Astrocyte of the spinal cord (primary cell): ENCODE measurements at regions not wholly inside any gene's neighbourhood (a gene's known extent, or its start where the extent isn't known, plus 50 kb on each side); places are given as distances from the start of the nearest gene placed in this dataset.

Experiments used
- DNase-seq: peaks from one replicate; pipeline ENCODE4 v3.0.0; 2011; ENCODE audit warnings: low read depth, low spot score
- H3K4me3 ChIP-seq: 2 replicates; pipeline ENCODE4 v1.5.1; 2011; ENCODE audit warnings: low read depth, mild to moderate bottlenecking, low read length, moderate library complexity
- in situ Hi-C: cut with HindIII; loops from 2 replicates; pipeline ENCODE4 v1.10.0; 2017; ENCODE audit warnings: low sequenced_read_pairs
- TF ChIP-seq, protein P1 (sequence below): IDR thresholded peaks from 2 replicates; pipeline ENCODE4 v1.5.1; 2012; ENCODE audit warnings: low read depth, mild to moderate bottlenecking, low read length, inconsistent platforms

DNA sequence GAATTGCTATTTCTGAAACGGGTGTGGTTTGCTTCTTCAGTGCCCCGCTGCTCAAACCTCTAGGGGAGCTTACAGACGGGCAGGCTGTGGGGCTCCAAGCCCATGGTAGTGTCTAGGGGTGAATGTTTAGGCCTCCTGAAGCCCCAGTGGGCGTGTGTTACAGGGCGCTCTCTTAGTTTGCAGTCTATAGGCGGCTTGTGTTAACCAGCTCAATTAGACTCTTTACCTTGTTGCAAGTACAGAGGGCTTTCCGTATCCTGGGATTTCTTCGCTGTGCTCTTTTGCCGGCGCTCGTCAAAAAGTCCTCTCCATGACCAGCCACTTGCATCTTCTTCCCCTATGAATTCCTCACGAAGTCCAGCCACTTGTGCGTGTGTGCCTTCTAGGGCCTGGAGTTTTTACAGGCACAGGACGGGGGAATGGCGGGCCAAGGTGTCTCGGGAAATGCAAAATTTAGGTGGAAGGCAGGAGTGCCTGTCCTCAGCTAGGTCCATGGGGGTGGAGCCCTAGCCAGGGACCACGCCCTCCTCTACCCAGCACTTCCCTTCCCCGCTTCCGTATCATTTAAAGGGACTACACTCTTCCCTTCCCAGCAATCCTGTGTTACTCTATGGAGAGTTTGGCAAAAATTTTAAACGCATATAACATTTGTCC is 94.5 kb downstream of the HTR1B start:
- peak; percentile 3 for DNase-seq
- peak overlapping the region; percentile 56 for H3K4me3 ChIP-seq
- in situ Hi-C loops, result no loop called here
- TF ChIP-seq, protein P1, sequence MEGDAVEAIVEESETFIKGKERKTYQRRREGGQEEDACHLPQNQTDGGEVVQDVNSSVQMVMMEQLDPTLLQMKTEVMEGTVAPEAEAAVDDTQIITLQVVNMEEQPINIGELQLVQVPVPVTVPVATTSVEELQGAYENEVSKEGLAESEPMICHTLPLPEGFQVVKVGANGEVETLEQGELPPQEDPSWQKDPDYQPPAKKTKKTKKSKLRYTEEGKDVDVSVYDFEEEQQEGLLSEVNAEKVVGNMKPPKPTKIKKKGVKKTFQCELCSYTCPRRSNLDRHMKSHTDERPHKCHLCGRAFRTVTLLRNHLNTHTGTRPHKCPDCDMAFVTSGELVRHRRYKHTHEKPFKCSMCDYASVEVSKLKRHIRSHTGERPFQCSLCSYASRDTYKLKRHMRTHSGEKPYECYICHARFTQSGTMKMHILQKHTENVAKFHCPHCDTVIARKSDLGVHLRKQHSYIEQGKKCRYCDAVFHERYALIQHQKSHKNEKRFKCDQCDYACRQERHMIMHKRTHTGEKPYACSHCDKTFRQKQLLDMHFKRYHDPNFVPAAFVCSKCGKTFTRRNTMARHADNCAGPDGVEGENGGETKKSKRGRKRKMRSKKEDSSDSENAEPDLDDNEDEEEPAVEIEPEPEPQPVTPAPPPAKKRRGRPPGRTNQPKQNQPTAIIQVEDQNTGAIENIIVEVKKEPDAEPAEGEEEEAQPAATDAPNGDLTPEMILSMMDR, result no peak

DNA sequence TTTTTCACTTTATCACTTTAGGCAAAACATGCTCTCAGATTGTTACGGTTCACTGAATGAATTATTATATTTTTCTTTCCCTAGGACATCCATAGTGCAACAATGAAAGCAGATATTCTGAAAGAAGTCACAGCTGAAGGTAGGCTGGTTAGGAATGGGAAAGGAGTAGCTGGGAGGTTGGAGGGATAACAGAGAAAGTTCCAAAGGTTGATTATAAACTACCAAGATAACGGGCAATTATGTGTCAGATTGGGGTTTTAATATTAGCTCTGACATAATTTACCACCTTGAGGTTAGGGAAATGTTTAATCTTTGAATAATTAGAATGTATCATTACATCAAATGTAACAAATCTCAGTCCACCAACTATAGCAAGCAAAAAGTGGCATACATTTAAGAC is 96.5 kb downstream of the HTR1B start:
- TF ChIP-seq, protein P1, result no peak
- DNase-seq, result no peak
- in situ Hi-C loops, result no loop called here
- no peak overlapping the region for H3K4me3 ChIP-seq

DNA sequence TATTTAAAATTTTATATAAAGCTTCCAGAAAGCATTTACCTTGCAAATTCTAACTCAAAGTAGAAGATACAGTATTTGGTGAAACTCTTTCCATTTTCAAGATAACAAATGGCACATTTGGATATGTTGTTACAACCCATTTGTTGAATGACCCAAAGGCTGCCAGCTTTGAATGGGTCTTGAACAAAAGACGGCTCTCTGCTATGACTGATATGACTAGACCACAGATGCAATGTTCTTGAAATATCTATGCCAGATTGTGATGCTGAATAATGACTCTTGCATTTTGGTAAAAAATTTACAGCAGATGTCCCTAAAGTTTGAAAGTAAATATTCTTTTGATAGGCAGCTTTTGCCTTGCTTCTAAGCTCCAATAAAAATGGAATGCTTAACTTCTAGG is 99.6 kb downstream of the HTR1B start:
- in situ Hi-C loops, result no loop called here
- no peak overlapping the region for H3K4me3 ChIP-seq
- DNase-seq, result no peak
- TF ChIP-seq, protein P1, result no peak

DNA sequence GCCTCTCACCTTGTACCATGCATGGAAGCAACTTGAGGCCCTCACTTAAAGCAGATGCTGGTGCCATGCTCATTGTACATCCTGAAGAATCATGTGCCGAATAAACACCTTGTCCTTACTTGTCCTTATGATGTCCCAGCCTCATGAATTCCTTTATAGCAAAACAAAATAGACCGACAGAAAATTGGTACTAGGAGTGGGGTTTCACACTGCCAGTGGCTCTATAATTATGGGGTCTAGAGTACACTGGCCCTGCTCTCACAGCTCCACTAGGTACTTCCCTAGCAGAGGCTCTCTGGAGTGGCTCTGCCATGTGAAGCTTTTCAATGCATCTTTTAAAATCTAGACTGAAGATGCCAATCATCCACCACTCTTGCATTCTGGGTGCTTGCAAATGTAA is 101.2 kb downstream of the HTR1B start:
- TF ChIP-seq, protein P1, result no peak
- in situ Hi-C loops, result no loop called here
- no peak for DNase-seq
- no peak overlapping the region for H3K4me3 ChIP-seq

DNA sequence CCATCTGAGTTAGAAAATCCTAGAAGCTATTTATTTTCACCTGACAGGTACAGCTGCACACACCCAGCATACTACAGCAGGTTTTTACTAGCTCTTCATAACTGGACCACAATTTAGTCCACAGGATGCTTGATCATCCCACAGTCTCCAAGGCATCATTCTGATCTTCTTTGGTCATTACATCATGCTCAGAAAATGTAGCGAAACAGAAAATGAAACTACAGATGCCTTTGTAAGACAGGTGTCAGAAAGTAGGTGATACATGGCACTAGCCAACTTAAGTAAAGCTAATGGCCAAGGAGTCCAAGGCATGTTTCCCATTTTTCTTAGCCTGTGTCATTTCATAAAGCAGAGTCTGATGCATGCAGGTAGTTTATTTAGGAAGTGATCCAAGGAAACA is 102.3 kb downstream of the HTR1B start:
- H3K4me3 ChIP-seq, result no peak overlapping the region
- in situ Hi-C loops, result no loop called here
- TF ChIP-seq, protein P1, result no peak
- DNase-seq, result no peak

DNA sequence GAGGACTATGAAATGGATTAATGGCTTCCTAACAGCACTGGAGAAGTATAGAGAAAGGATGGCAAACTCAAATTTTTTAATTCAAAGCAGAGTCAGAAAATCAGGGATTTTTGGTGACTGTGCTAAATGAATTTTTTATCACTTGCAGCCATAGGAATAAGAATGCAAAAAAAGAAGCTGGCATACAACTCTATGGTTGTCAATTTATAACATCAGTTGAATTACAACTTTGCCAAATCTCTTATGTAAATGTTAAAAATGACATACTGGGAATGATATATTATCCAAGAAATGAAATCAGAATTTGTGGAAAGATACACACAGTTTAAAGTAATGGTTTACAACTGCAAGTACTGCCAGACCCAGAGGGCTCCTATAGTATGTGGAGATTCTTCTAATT is 106.5 kb downstream of the HTR1B start:
- TF ChIP-seq, protein P1, result no peak
- no peak overlapping the region for H3K4me3 ChIP-seq
- in situ Hi-C loops, result no loop called here
- DNase-seq, result no peak
